H1 (cell line): ENCODE measurements at regions not wholly inside any gene's neighbourhood (a gene's known extent, or its start where the extent isn't known, plus 50 kb on each side); places are given as distances from the start of the nearest gene placed in this dataset.

Experiments used
- CTCF ChIA-PET: fragments of 300-600 bp; sonication (Branson Sonifier 250); formaldehyde crosslinking; loops from one replicate; lab custom pipeline; 2021; ENCODE audit not compliant: partially characterized antibody; lab: Charles Lee
- POLR2A ChIA-PET: fragments of 300-600 bp; sonication (Branson Sonifier 250); formaldehyde crosslinking; loops from one replicate; lab custom pipeline; 2021; ENCODE audit warnings: inconsistent platforms; ENCODE audit not compliant: partially characterized antibody; lab: Charles Lee
- DNase-seq, 2 experiments: peaks; one replicate each; pipeline versions ENCODE4 v3.0.0 to v3.0.0-alpha.2; 2010 to 2022; ENCODE audit warnings: low spot score in 2 of 2, low read depth in 1 of 2, mixed read lengths in 1 of 2
- FAIRE-seq: peaks from 2 replicates; lab custom pipeline; 2011; peaks lifted over from hg19 to GRCh38; lab: Jason Lieb, UNC
- H2AFZ ChIP-seq: 2 replicates; pipeline ENCODE4 v1.8.1; 2012; ENCODE audit warnings: low read length, inconsistent platforms
- H2AK5ac ChIP-seq: 2 replicates; pipeline ENCODE4 v1.6.1; 2013; ENCODE audit warnings: low read depth, low read length
- H2BK120ac ChIP-seq: replicated peaks from 2 replicates; pipeline ENCODE3; 2013; ENCODE audit warnings: low read depth, low read length, inconsistent platforms
- H2BK12ac ChIP-seq: 2 replicates; pipeline ENCODE4 v1.6.1; 2013; ENCODE audit warnings: low read depth, low read length
- H2BK15ac ChIP-seq: 2 replicates; pipeline ENCODE4 v1.6.1; 2013; ENCODE audit warnings: low read length
- H2BK20ac ChIP-seq: 2 replicates; pipeline ENCODE4 v1.6.1; 2013; ENCODE audit warnings: low read length
- H2BK5ac ChIP-seq: 2 replicates; pipeline ENCODE4 v1.6.1; 2013; ENCODE audit warnings: low read depth, low read length
- H3K14ac ChIP-seq: 2 replicates; pipeline ENCODE4 v1.6.1; 2013; ENCODE audit warnings: inconsistent platforms; ENCODE audit not compliant: insufficient read length
- H3K18ac ChIP-seq: 2 replicates; pipeline ENCODE4 v1.6.1; 2013; ENCODE audit warnings: low read length; ENCODE audit errors: extremely low read depth
- H3K23ac ChIP-seq: 2 replicates; pipeline ENCODE4 v1.6.1; 2013; ENCODE audit warnings: inconsistent platforms; ENCODE audit not compliant: insufficient read length
- H3K23me2 ChIP-seq: 2 replicates; pipeline ENCODE4 v1.6.1; 2013; ENCODE audit warnings: low read depth, low read length
- H3K27ac ChIP-seq: 2 replicates; pipeline ENCODE4 v1.6.1; 2011; ENCODE audit warnings: low read depth, low read length, inconsistent platforms
- H3K27me3 ChIP-seq, 4 experiments: replicated peaks in 1 of 4; 1 replicate in 1 of 4; 2 replicates in 3 of 4; pipeline versions ENCODE4 v1.6.1 to v1.8.1; 2011 to 2013; ENCODE audit warnings: low read length in 3 of 4, mild to moderate bottlenecking in 3 of 4, inconsistent platforms in 2 of 4, mixed read lengths in 2 of 4, moderate library complexity in 1 of 4; ENCODE audit not compliant: control insufficient read depth in 3 of 4, insufficient read depth in 3 of 4; ENCODE audit errors: extremely low read depth in 1 of 4
- H3K36me3 ChIP-seq, 4 experiments: 2 replicates each; pipeline versions ENCODE4 v1.6.1 to v1.8.1; 2011 to 2013; ENCODE audit warnings: mild to moderate bottlenecking in 4 of 4, low read length in 3 of 4, moderate library complexity in 2 of 4, control low read depth in 1 of 4, inconsistent platforms in 1 of 4; ENCODE audit not compliant: insufficient read depth in 4 of 4, control insufficient read depth in 2 of 4
- H3K4ac ChIP-seq: replicated peaks from 2 replicates; pipeline ENCODE3; 2013; ENCODE audit warnings: low read length, low read depth, mixed read lengths, inconsistent platforms; ENCODE audit not compliant: insufficient read length
- H3K4me1 ChIP-seq, 4 experiments: replicated peaks in 1 of 4; 1 replicate in 1 of 4; 2 replicates in 3 of 4; pipeline versions ENCODE4 v1.6.1 to v1.8.1; 2011 to 2013; ENCODE audit warnings: low read length in 3 of 4, inconsistent platforms in 2 of 4, mixed read lengths in 1 of 4; ENCODE audit not compliant: insufficient read depth in 4 of 4, control insufficient read depth in 3 of 4
- H3K4me2 ChIP-seq, 2 experiments: 2 replicates each; pipeline versions ENCODE4 v1.6.1 to v1.8.1; 2011 to 2013; ENCODE audit warnings: low read depth in 2 of 2, low read length in 2 of 2, control low read depth in 1 of 2, inconsistent platforms in 1 of 2, mild to moderate bottlenecking in 1 of 2; ENCODE audit not compliant: insufficient read depth in 1 of 2
- H3K4me3 ChIP-seq, 4 experiments: fragments of 200-600, 300-600 bp in 1 of 4; sonication (generic), shearing (Covaris generic), sonication (Bioruptor Twin) in 1 of 4; 2 replicates each; pipeline versions ENCODE4 v1.5.1 to v1.8.1; 2011 to 2016; ENCODE audit warnings: low read length in 4 of 4, low read depth in 3 of 4, control low read depth in 2 of 4, inconsistent platforms in 2 of 4, mild to moderate bottlenecking in 2 of 4, mixed read lengths in 1 of 4, moderate library complexity in 1 of 4; ENCODE audit not compliant: insufficient read depth in 2 of 4; ENCODE audit errors: extremely low read depth in 1 of 4
- H3K56ac ChIP-seq: replicated peaks from 2 replicates; pipeline ENCODE3; 2013; ENCODE audit warnings: low read depth, mild to moderate bottlenecking, mixed read lengths, low read length, inconsistent platforms; ENCODE audit not compliant: insufficient read length
- H3K79me1 ChIP-seq: 2 replicates; pipeline ENCODE4 v1.6.1; 2013; ENCODE audit warnings: low read depth, low read length, control low read depth
- H3K79me2 ChIP-seq, 2 experiments: 2 replicates each; pipeline versions ENCODE4 v1.6.1 to v1.8.1; 2012 to 2013; ENCODE audit warnings: low read length in 2 of 2, mild to moderate bottlenecking in 2 of 2, inconsistent platforms in 1 of 2; ENCODE audit not compliant: insufficient read depth in 2 of 2, control insufficient read depth in 1 of 2
- H3K9ac ChIP-seq, 4 experiments: replicated peaks in 1 of 4; 1 replicate in 1 of 4; 2 replicates in 3 of 4; pipeline versions ENCODE4 v1.6.1 to v1.8.1; 2011 to 2013; ENCODE audit warnings: low read depth in 3 of 4, low read length in 3 of 4, control low read depth in 2 of 4, mild to moderate bottlenecking in 2 of 4, moderate library complexity in 2 of 4, inconsistent platforms in 1 of 4; ENCODE audit errors: extremely low read depth in 1 of 4
- H3K9me3 ChIP-seq, 2 experiments: 2 replicates each; pipeline versions ENCODE4 v1.6.1 to v1.8.1; 2012 to 2013; ENCODE audit warnings: mild to moderate bottlenecking in 2 of 2, moderate library complexity in 2 of 2, control low read depth in 1 of 2, inconsistent platforms in 1 of 2, low read depth in 1 of 2, low read length in 1 of 2, mixed read lengths in 1 of 2; ENCODE audit not compliant: insufficient read depth in 2 of 2
- H4K20me1 ChIP-seq, 2 experiments: replicated peaks in 1 of 2; 2 replicates each; pipeline versions ENCODE3 to v1.8.1; 2011 to 2013; ENCODE audit warnings: inconsistent platforms in 2 of 2, low read length in 2 of 2, mild to moderate bottlenecking in 1 of 2; ENCODE audit not compliant: insufficient read depth in 2 of 2, control insufficient read depth in 1 of 2
- H4K5ac ChIP-seq: 2 replicates; pipeline ENCODE4 v1.6.1; 2013; ENCODE audit warnings: low read length, low read depth, mixed read lengths, inconsistent platforms; ENCODE audit not compliant: insufficient read length
- H4K8ac ChIP-seq: 2 replicates; pipeline ENCODE4 v1.8.0; 2013; ENCODE audit warnings: mild to moderate bottlenecking, moderate library complexity, low read length, inconsistent platforms; ENCODE audit not compliant: insufficient read depth; ENCODE audit errors: extremely low read depth
- H4K91ac ChIP-seq: replicated peaks from 2 replicates; pipeline ENCODE3; 2013; ENCODE audit warnings: low read length, mixed read lengths, inconsistent platforms; ENCODE audit not compliant: insufficient read length
- HDAC6 ChIP-seq: IDR thresholded peaks from one replicate; pipeline ENCODE4 v1.7.1; 2012; ENCODE audit warnings: low read depth, mild to moderate bottlenecking, inconsistent platforms, low read length, moderate library complexity
- SIX5 ChIP-seq: IDR thresholded peaks from 2 replicates; pipeline ENCODE4 v1.6.1; 2011; ENCODE audit warnings: mild to moderate bottlenecking, low read depth, low read length
- SRF ChIP-seq: IDR thresholded peaks from 2 replicates; pipeline ENCODE4 v1.6.1; 2011; ENCODE audit warnings: mild to moderate bottlenecking, low read depth, low read length, moderate library complexity
- TCF12 ChIP-seq: IDR thresholded peaks from 2 replicates; pipeline ENCODE4 v1.6.1; 2011; ENCODE audit warnings: low read depth, mild to moderate bottlenecking, low read length
- WGBS, 2 experiments: shearing (Covaris generic) in 1 of 2; methylation state at CpG; one replicate each; pipeline versions ENCODE4 v1.1.6 to v1.1.7; 2013 to 2015; ENCODE audit warnings: low lambda C conversion rate in 2 of 2, mixed read lengths in 2 of 2, inconsistent platforms in 1 of 2, low coverage in 1 of 2, missing lambda C conversion rate in 1 of 2; ENCODE audit not compliant: insufficient replicate concordance in 2 of 2, insufficient coverage in 1 of 2, insufficient read length in 1 of 2; ENCODE audit errors: extremely low coverage in 1 of 2, missing lambda C conversion rate in 1 of 2; 5-methylcytosine and 5-hydroxymethylcytosine counted together

DNA sequence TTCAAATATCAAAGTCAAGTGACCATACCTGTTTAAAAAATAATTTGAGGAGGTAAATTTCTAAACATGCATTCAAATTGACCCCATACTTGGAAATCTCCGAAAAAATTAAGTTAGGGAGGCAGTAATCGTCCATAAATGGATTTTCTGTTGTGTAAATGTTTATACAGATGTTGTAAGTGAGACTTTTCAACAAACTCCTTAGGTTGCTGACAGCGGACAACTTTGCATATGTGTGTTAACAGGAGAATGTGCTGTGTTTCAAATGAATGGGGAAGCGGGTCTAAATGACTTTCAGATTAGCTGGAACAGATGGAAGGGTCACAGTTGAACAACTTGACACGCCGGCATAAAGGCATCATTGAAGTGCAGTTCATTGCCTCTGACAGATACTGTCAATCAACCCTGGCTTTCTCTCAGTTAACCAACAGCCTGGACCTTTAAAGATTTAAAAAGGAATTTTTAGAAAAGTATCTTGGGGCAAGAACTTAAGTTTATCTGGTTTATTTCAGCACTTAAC is 98.2 kb upstream of the DBX1 start:
- Histone ChIP-seq H2BK15ac (no peak overlapping the region), H3K14ac (no peak overlapping the region), H4K8ac (no peak overlapping the region), H2AK5ac (no peak overlapping the region), H4K5ac (no peak overlapping the region), H4K91ac (no peak overlapping the region), H2BK120ac (no peak overlapping the region), H3K4ac (no peak overlapping the region), H3K4me3 (no peak overlapping the region), H2AFZ (no peak overlapping the region), H3K36me3 (no peaks in the 10 kb centered on the region), H3K4me2 (no peak overlapping the region), H3K4me1 (no peaks in the 10 kb centered on the region), H3K79me2 (no peaks in the 10 kb centered on the region), H2BK5ac (no peak overlapping the region), H3K56ac (no peak overlapping the region), H3K18ac (no peak overlapping the region), H3K27me3 (no peaks in the 10 kb centered on the region), H3K27ac (no peak overlapping the region), H3K9me3 (no peaks in the 10 kb centered on the region), H3K79me1 (no peaks in the 10 kb centered on the region), H4K20me1 (no peaks in the 10 kb centered on the region), H2BK12ac (no peak overlapping the region), H3K9ac (no peak overlapping the region), H3K23me2 (no peaks in the 10 kb centered on the region), H3K23ac (no peak overlapping the region), H2BK20ac (no peak overlapping the region)
- FAIRE-seq (no peak), DNase-seq (no peak)
- 88% methylated on average over 6 of the region's 6 CpGs; no CpG with 5 or more reads in 1 of the 2 experiments for WGBS, 2 experiments
- ChIA-PET POLR2A (no interaction called here), CTCF (interaction anchor here (1.5 to 3.0 kb wide), 2 partner anchors 16 to 96 kb away, joined by 3 to 8 read pairs; no protein-coding TSS in a partner anchor)
- TF ChIP-seq SRF (no peak), TCF12 (no peak), SIX5 (no peak), HDAC6 (no peak)
